ENCODE measurements at regions not wholly inside any gene's neighbourhood (a gene's known extent, or its start where the extent isn't known, plus 50 kb on each side); places are given as distances from the start of the nearest gene placed in this dataset.
"Not testable (repeated sequence)": the region's sequence is repeated elsewhere in the genome, so short reads cannot be mapped to it uniquely, and the experiment has no call there.

GRCh38 chr12:102291498-102292440 lies 94.1 kb upstream of the PMCH start:
- H3K27me3 Mint-ChIP-seq: peaks cover 13% of the 10 kb centered on the region
- not testable (repeated sequence) for H3K4me3 Mint-ChIP-seq; DNase-seq (ENCODE audit: low spot score in 2 of 2); H3K4me1 Mint-ChIP-seq; ATAC-seq (replicated peaks; ENCODE audit: extremely low read depth, poor library complexity, severe bottlenecking); H3K9me3 Mint-ChIP-seq; H3K36me3 Mint-ChIP-seq (ENCODE audit: insufficient read depth); H3K27ac Mint-ChIP-seq (ENCODE audit: low read depth)

GRCh38 chr12:102289702-102290101 lies 92.1 kb upstream of the PMCH start:
- H3K27me3 Mint-ChIP-seq: peaks cover 25% of the 10 kb centered on the region

GRCh38 chr12:102281231-102281630 lies 83.6 kb upstream of the PMCH start:
- ATAC-seq (replicated peaks; ENCODE audit: extremely low read depth, poor library complexity, severe bottlenecking): no peak
- Mint-ChIP-seq H3K9me3 (no peaks in the 10 kb centered on the region), H3K4me1 (no peaks in the 10 kb centered on the region)

More at GRCh38 chr12:102289702-102290101, 92.1 kb upstream of the PMCH start:
- DNase-seq (ENCODE audit: low spot score in 2 of 2); H3K27ac Mint-ChIP-seq (ENCODE audit: low read depth); H3K9me3 Mint-ChIP-seq; ATAC-seq (replicated peaks; ENCODE audit: extremely low read depth, poor library complexity, severe bottlenecking); H3K4me3 Mint-ChIP-seq; H3K36me3 Mint-ChIP-seq (ENCODE audit: insufficient read depth); H3K4me1 Mint-ChIP-seq: not testable (repeated sequence)

GRCh38 chr12:102255687-102256086 lies 58.1 kb upstream of the PMCH start:
- not testable (repeated sequence) for DNase-seq (ENCODE audit: low spot score in 2 of 2); ATAC-seq (replicated peaks; ENCODE audit: extremely low read depth, poor library complexity, severe bottlenecking); H3K9me3 Mint-ChIP-seq; H3K4me1 Mint-ChIP-seq; H3K36me3 Mint-ChIP-seq (ENCODE audit: insufficient read depth); H3K4me3 Mint-ChIP-seq; H3K27ac Mint-ChIP-seq (ENCODE audit: low read depth)
- H3K27me3 Mint-ChIP-seq: peaks cover 37% of the 10 kb centered on the region

More at GRCh38 chr12:102281231-102281630, 83.6 kb upstream of the PMCH start:
- H3K27ac Mint-ChIP-seq (ENCODE audit: low read depth): no peak overlapping the region
- DNase-seq (ENCODE audit: low spot score in 2 of 2): no peak
- H3K36me3 Mint-ChIP-seq (ENCODE audit: insufficient read depth): no peaks in the 10 kb centered on the region
- peaks cover 9% of the 10 kb centered on the region for H3K27me3 Mint-ChIP-seq
- H3K4me3 Mint-ChIP-seq: no peak overlapping the region

GRCh38 chr12:102251005-102251404 lies 53.4 kb upstream of the PMCH start:
- H3K27ac Mint-ChIP-seq (ENCODE audit: low read depth); H3K9me3 Mint-ChIP-seq; ATAC-seq (replicated peaks; ENCODE audit: extremely low read depth, poor library complexity, severe bottlenecking); H3K4me1 Mint-ChIP-seq; DNase-seq (ENCODE audit: low spot score in 2 of 2); H3K4me3 Mint-ChIP-seq; H3K36me3 Mint-ChIP-seq (ENCODE audit: insufficient read depth): not testable (repeated sequence)
- peaks cover 48% of the 10 kb centered on the region for H3K27me3 Mint-ChIP-seq

GRCh38 chr12:102249079-102249841 lies 51.6 kb upstream of the PMCH start:
- no peak for DNase-seq (ENCODE audit: low spot score in 2 of 2)
- Mint-ChIP-seq H3K9me3 (no peaks in the 10 kb centered on the region), H3K4me3 (no peak overlapping the region), H3K36me3 (ENCODE audit: insufficient read depth) (no peaks in the 10 kb centered on the region), H3K4me1 (no peaks in the 10 kb centered on the region), H3K27me3 (peaks cover 42% of the 10 kb centered on the region), H3K27ac (ENCODE audit: low read depth) (no peak overlapping the region)
- ATAC-seq (replicated peaks; ENCODE audit: extremely low read depth, poor library complexity, severe bottlenecking): no peak
